Upper lobe of left lung (tissue), 6 donors: ENCODE measurements at regions not wholly inside any gene's neighbourhood (a gene's known extent, or its start where the extent isn't known, plus 50 kb on each side); places are given as distances from the start of the nearest gene placed in this dataset.

Source experiments
- ATAC-seq, 2 donors: fragments of 200-7000 bp; cut with Tn5 transposase; one replicate each; pipeline ENCODE4 v1.9.1; 2022; ENCODE audit warnings: mild to moderate bottlenecking in 2 of 2, moderate library complexity in 2 of 2; ENCODE audit not compliant: low FRiP score in 2 of 2
- DNase-seq, 2 donors: peaks; one replicate each; pipeline ENCODE4 v3.0.0-alpha.2; 2019 to 2020
- H3K27ac ChIP-seq, 4 donors: fragments of 200-600 bp; sonication (generic); one replicate each; pipeline ENCODE4 v1.5.1; 2016 to 2019
- H3K27me3 ChIP-seq, 4 donors: fragments of 200-600 bp; sonication (generic); one replicate each; pipeline ENCODE4 v1.5.1; 2017 to 2019
- H3K36me3 ChIP-seq, 4 donors: fragments of 200-600 bp; sonication (generic); one replicate each; pipeline ENCODE4 v1.5.1; 2016 to 2019
- H3K4me1 ChIP-seq, 4 donors: fragments of 200-600 bp; sonication (generic); one replicate each; pipeline ENCODE4 v1.5.1; 2018 to 2019
- H3K4me3 ChIP-seq, 4 donors: fragments of 200-600 bp; sonication (generic); one replicate each; pipeline ENCODE4 v1.5.1; 2017 to 2019; ENCODE audit warnings: mild to moderate bottlenecking in 2 of 4, moderate library complexity in 1 of 4
- H3K9me3 ChIP-seq, 4 donors: fragments of 200-600 bp; sonication (generic); one replicate each; pipeline ENCODE4 v1.5.1; 2018 to 2019
- EP300 ChIP-seq, 4 donors: sonication (generic); formaldehyde crosslinking; IDR thresholded peaks; one replicate each; pipeline ENCODE4 v1.5.1; 2017; ENCODE audit warnings: antibody characterized with exemption in 4 of 4, control low read depth in 2 of 4
- POLR2A ChIP-seq, 4 donors: fragments of 450-650 bp; IDR thresholded peaks; one replicate each; pipeline ENCODE4 v1.5.1; 2016 to 2017; ENCODE audit warnings: antibody characterized with exemption in 4 of 4, mild to moderate bottlenecking in 2 of 4
- POLR2AphosphoS5 ChIP-seq, 2 donors: sonication (generic); formaldehyde crosslinking; IDR thresholded peaks; one replicate each; pipeline ENCODE4 v1.5.1; 2017; ENCODE audit warnings: antibody characterized with exemption in 2 of 2
- WGBS, 2 donors: methylation state at CpG; one replicate each; pipeline ENCODE4 v1.1.5; 2017 to 2018; 5-methylcytosine and 5-hydroxymethylcytosine counted together
- TF ChIP-seq, protein P1 (sequence below), 6 experiments: fragments of 450-650 bp in 4 of 6; fragments of 200-600 bp in 2 of 6; sonication (generic) in 2 of 6; IDR thresholded peaks; one replicate each; pipeline ENCODE4 v1.5.1; 2016 to 2019; ENCODE audit warnings: antibody characterized with exemption in 6 of 6
- donor health status: DM: no; HTN: no; CAD: no; lungs with moderate emphysema.
- donor health status: DM: no; HTN: yes; CAD: no; lungs with severe emphysema.

DNA sequence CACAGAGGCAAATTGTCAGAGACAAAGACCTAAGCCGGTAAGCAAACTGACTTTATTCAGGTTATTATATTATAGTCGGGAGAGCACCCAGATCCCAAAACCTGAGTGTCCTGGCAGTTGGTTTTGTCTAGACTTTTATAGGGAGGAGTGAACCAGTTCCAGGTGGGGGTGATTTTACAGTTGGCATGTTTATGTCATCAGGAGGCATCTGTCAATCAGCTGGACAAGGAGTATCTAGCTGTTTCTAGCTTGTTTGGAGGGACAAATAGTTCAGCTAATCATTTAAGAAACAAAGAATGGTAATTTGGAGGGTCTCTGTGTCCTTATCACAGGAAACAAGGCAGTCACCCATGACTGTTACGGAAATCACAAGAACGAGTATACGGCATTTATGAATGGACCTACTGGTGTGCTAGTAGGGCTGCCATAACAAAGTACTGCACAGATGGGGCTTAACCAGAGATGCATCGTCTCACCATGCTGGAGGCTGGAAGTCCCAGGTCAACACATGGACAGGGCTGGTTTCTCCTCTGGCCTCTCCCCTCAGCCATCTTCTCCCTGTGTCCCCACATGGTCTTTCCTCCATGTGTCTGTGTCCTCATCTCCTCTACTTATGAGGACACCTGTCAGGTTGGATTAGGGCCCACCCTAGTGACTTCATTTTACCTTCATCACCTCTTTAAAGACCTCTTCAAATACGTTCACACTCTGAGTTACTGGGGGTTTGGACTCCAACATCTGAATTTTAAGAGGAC is 122.7 kb downstream of the LY86 start:
- H3K9me3 ChIP-seq, result no peaks in the 10 kb centered on the region
- H3K36me3 ChIP-seq, result no peaks in the 10 kb centered on the region
- H3K4me3 ChIP-seq, result no peak overlapping the region
- TF ChIP-seq, protein P1, sequence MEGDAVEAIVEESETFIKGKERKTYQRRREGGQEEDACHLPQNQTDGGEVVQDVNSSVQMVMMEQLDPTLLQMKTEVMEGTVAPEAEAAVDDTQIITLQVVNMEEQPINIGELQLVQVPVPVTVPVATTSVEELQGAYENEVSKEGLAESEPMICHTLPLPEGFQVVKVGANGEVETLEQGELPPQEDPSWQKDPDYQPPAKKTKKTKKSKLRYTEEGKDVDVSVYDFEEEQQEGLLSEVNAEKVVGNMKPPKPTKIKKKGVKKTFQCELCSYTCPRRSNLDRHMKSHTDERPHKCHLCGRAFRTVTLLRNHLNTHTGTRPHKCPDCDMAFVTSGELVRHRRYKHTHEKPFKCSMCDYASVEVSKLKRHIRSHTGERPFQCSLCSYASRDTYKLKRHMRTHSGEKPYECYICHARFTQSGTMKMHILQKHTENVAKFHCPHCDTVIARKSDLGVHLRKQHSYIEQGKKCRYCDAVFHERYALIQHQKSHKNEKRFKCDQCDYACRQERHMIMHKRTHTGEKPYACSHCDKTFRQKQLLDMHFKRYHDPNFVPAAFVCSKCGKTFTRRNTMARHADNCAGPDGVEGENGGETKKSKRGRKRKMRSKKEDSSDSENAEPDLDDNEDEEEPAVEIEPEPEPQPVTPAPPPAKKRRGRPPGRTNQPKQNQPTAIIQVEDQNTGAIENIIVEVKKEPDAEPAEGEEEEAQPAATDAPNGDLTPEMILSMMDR (IDR thresholded peaks at IDR 0.05), result no peak
- TF ChIP-seq EP300 (IDR thresholded peaks at IDR 0.05) (no peak), POLR2A (IDR thresholded peaks at IDR 0.05) (no peak), POLR2AphosphoS5 (IDR thresholded peaks at IDR 0.05) (no peak)
- H3K27me3 ChIP-seq, result no peaks in the 10 kb centered on the region
- peaks cover 16 to 34% (median 22%) of the 10 kb centered on the region in 4 donors for H3K4me1 ChIP-seq
- WGBS, 2 donors, result 87 to 93% methylated on average over 6 to 7 of the region's 7 CpGs
- DNase-seq, result no peak
- H3K27ac ChIP-seq, result peak overlapping the region in 2 of 4 donors; percentile 79 to 81
- no peak for ATAC-seq

DNA sequence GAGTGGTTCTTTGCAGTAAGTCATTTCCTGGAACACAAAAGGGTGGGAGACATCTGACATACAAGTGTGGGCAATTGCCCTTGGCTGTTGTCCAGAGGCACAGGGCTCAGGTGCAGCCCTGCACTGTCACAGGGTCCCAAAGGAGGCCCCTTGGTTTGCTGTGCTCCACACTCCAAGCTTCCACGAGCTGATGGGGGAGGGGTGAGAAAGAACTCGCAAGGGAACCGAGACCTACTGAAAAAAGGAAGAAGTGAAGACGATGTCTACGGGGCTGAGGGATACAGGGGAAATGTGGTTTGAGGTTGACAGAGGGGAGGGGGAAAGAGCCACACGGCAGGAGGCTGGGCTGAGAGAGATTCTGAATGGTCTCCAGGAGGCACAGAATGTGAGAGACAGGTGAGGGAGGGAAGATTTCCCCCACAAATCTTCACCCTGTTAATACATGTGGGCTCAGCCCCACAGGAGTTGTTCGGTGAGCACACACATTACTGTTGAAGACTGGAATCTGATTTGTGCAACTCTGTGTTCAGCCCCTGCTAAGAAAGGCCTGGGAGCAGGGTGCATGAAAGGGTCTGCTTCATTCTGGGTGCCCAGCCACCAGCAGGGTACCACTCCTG is 123.4 kb downstream of the LY86 start:
- TF ChIP-seq POLR2A (IDR thresholded peaks at IDR 0.05) (no peak), EP300 (IDR thresholded peaks at IDR 0.05) (no peak), POLR2AphosphoS5 (IDR thresholded peaks at IDR 0.05) (no peak)
- TF ChIP-seq, protein P1 (IDR thresholded peaks at IDR 0.05), result no peak
- ATAC-seq, result peak; percentile 16 to 36

DNA sequence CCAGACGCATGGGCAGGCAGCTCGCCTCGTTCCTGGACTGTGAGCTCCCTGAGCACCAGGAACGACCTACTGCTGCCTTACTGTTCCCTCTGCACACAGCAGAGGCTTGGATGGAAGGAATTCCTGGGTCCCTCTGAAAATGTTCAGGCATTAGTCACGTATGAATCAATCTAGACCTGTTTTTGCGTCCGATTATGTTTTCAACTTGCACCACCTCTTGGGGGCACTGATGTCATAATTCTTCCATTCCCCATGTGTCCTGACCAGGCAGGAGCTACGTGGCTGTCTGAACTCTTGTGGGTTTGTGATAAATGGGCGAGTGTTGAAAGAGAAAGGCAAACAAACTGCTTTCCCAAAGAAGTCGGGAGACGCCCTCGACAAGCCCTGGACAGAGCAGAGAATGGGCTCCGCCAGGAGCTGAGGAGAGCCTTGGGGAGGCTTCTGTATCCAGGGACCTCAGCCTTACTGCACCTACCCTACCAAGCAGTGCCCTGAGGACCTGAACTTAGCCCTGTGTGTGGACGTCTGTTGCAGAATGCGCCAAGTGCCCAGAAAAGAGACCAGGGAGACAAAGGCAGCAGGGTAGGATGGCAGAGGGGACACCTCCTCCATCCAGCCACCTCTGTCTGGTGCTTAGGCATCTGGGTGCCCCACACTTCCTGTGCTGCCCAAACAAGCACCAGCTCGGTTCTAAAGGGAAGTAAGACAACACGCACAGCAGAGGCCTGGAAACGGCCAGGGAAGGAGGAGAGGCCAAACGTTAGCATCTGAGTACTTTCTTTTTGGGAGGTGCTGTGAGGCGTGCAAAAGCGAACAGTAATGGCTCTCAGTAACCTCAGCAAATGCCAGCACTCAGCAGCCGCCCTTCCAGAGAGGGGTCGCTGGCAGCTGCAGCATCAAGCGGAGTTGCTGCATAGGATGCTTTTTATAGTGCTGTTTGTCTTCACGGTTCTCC is 124.2 kb downstream of the LY86 start:
- peak overlapping the region; percentile 59 to 81 (median 79) for H3K27ac ChIP-seq
- no peaks in the 10 kb centered on the region for H3K9me3 ChIP-seq
- peak in 1 of 2 donors; percentile 6 for TF ChIP-seq POLR2AphosphoS5 (IDR thresholded peaks at IDR 0.05)
- TF ChIP-seq, protein P1 (IDR thresholded peaks at IDR 0.05), result peak in 2 of 6 experiments; percentile 16 to 32
- peak in 1 of 4 donors; percentile 2 for TF ChIP-seq EP300 (IDR thresholded peaks at IDR 0.05)
- TF ChIP-seq POLR2A (IDR thresholded peaks at IDR 0.05), result peak in 1 of 4 donors; percentile 48
- H3K4me1 ChIP-seq, result peaks cover 22 to 35% (median 27%) of the 10 kb centered on the region in 4 donors
- WGBS, 2 donors, result 28 to 30% methylated on average over 20 to 24 of the region's 25 CpGs
- H3K27me3 ChIP-seq, result no peaks in the 10 kb centered on the region
- H3K36me3 ChIP-seq, result no peaks in the 10 kb centered on the region
- H3K4me3 ChIP-seq, result no peak overlapping the region
- ATAC-seq, result peak; percentile 77 to 82
- peak in 1 of 2 donors; percentile 80 for DNase-seq

More for the DNA sequence above, 123.4 kb downstream of the LY86 start:
- WGBS, 2 donors, result 48 to 65% methylated on average over 7 of the region's 7 CpGs
- Histone ChIP-seq H3K4me1 (peaks cover 16 to 34% (median 22%) of the 10 kb centered on the region in 4 donors), H3K9me3 (no peaks in the 10 kb centered on the region), H3K4me3 (no peak overlapping the region), H3K27ac (peak overlapping the region; percentile 59 to 81 (median 79)), H3K36me3 (no peaks in the 10 kb centered on the region), H3K27me3 (no peaks in the 10 kb centered on the region)
- peak in 1 of 2 donors; percentile 56 for DNase-seq

DNA sequence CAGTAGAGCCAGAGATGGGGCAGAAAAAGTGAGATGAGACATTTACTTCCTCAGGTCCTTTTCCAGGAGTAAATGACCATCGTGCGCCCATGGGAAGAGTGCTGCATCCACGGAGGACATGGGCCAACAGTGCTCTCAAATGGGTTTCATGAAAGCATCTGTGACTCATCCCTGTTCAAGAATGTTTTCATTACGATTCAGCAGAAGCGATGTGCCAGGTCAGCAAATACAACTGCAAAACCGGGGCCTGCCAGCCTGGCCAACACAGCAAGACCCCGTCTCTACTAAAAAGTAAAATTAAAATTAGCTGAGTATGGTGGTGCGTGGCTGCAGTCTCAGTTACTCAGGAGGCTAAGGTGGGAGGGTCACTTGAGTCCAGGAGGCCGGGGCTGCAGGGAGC is 125.1 kb downstream of the LY86 start:
- ATAC-seq (peak in 1 of 2 donors; percentile 72), DNase-seq (no peak)
- Histone ChIP-seq H3K27ac (peak overlapping the region in 1 of 4 donors; percentile 79), H3K27me3 (no peaks in the 10 kb centered on the region), H3K4me3 (no peak overlapping the region), H3K9me3 (no peaks in the 10 kb centered on the region), H3K36me3 (no peaks in the 10 kb centered on the region), H3K4me1 (peaks cover 31 to 43% (median 35%) of the 10 kb centered on the region in 4 donors)
- TF ChIP-seq, protein P1 (IDR thresholded peaks at IDR 0.05), result no peak
- no peak for TF ChIP-seq EP300 (IDR thresholded peaks at IDR 0.05)
- WGBS, 2 donors, result 73 to 76% methylated on average over 9 of the region's 9 CpGs
